Choroid plexus epithelial cell (primary cell): ENCODE measurements at regions not wholly inside any gene's neighbourhood (a gene's known extent, or its start where the extent isn't known, plus 50 kb on each side); places are given as distances from the start of the nearest gene placed in this dataset.

Experiments
- DNase-seq: peaks from one replicate; pipeline ENCODE4 v3.0.0-alpha.2; 2010; ENCODE audit warnings: low read depth
- H3K4me3 ChIP-seq: 2 replicates; pipeline ENCODE4 v1.5.1; 2011; ENCODE audit warnings: low read depth, mild to moderate bottlenecking, control low read depth, low read length, moderate library complexity
- CTCF ChIP-seq: conservative IDR thresholded peaks from 2 replicates; pipeline ENCODE4 v1.5.1; 2011; ENCODE audit warnings: low read depth, mild to moderate bottlenecking, control low read depth, inconsistent platforms, low read length, moderate library complexity

GRCh38 chr12:93078577-93078976, 149.5 kb upstream of the EEA1 start:
- DNase-seq, result no peak
- TF ChIP-seq CTCF, result no peak
- H3K4me3 ChIP-seq, result no peak overlapping the region

- TF ChIP-seq CTCF, result no peak
- H3K4me3 ChIP-seq, result no peak overlapping the region
- no peak for DNase-seq
Observed at GRCh38 chr12:93079271-93079670, 150.2 kb upstream of the EEA1 start.

GRCh38 chr12:93079976-93080375, 150.9 kb upstream of the EEA1 start:
- no peak for TF ChIP-seq CTCF
- no peak overlapping the region for H3K4me3 ChIP-seq
- no peak for DNase-seq

GRCh38 chr12:93080452-93080851, 151.4 kb upstream of the EEA1 start:
- TF ChIP-seq CTCF, result no peak
- no peak for DNase-seq

GRCh38 chr12:93080994-93081809, 152.1 kb upstream of the EEA1 start:
- no peak for TF ChIP-seq CTCF
- no peak overlapping the region for H3K4me3 ChIP-seq
- peak; percentile 80 for DNase-seq

More at GRCh38 chr12:93080452-93080851, 151.4 kb upstream of the EEA1 start:
- no peak overlapping the region for H3K4me3 ChIP-seq

GRCh38 chr12:93081810-93082165, 152.7 kb upstream of the EEA1 start:
- no peak for DNase-seq
- TF ChIP-seq CTCF, result no peak
- H3K4me3 ChIP-seq, result no peak overlapping the region
